HG02763 (cell line): ENCODE measurements at regions not wholly inside any gene's neighbourhood (a gene's known extent, or its start where the extent isn't known, plus 50 kb on each side); places are given as distances from the start of the nearest gene placed in this dataset.
"Not testable (repeated sequence)": the region's sequence is repeated elsewhere in the genome, so short reads cannot be mapped to it uniquely, and the experiment has no call there.

Experiments used
- ATAC-seq: cut with Tn5 transposase; IDR thresholded peaks from one replicate; pipeline ENCODE4 v1.9.1; 2021; ENCODE audit warnings: mild to moderate bottlenecking, moderate library complexity; ENCODE audit not compliant: unreplicated experiment

GRCh38 chr22:22773979-22774604 lies 113.5 kb upstream of the IGLL5 start:
- ATAC-seq: no peak

- not testable (repeated sequence) for ATAC-seq
Observed at GRCh38 chr22:22774762-22775161, 112.9 kb upstream of the IGLL5 start.

DNA sequence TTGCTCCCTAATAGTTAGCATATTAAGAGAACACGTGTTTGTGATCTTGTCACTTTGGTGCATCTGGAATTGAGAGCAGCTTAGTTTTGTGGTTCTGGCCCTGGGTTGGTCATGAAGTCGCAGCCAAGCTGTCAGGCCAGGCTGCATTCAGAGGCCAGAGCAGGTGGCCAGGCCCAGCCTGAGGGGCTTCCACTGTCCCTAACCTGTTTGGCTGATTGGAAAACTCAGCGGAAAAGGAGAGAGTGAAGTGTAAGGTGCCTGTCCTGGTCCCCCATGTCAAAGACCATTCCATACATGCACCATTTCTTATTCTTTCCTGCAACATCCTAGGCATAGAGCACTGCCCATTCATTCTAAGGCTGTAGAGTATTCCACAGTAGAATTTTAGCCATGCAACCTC lies 111.5 kb upstream of the IGLL5 start:
- no peak for ATAC-seq

DNA sequence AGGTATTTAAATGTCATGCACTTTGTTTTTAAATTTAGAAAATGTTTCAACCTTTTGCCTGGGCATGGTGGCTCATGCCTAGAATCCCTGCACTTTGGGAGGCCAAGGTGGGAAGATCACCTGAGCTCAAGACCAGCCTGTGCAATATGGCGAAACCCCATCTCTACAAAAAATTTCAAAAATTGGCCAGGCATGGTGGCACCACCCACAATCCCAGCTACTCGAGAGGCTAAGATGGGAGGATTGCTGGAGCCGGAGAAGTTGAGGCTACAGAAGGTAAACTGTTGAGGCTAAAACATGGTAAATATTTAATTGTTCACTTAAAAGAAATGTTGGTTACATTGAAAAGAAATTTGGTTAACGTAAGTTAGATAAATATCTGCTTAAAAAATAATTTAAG lies 108.4 kb upstream of the IGLL5 start:
- no peak for ATAC-seq

DNA sequence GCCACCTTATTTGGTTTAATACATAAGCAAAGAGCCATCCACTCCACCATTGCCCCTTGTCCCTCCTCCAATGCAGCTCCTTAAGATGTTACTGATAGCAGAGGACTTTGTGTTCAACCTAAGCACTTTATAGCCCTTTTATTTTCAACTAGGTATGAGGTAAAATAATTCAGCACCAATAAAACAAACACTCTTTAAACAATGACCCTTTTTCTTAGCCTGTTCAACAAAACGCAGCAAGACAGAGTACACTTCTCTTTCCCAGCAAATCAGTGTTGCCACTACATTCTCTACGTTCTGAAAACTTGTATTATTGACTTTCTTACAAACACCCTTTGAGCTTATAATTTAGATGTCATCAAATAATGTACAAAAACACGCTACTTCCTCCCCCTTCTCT lies 104.0 kb upstream of the IGLL5 start:
- ATAC-seq: no peak

DNA sequence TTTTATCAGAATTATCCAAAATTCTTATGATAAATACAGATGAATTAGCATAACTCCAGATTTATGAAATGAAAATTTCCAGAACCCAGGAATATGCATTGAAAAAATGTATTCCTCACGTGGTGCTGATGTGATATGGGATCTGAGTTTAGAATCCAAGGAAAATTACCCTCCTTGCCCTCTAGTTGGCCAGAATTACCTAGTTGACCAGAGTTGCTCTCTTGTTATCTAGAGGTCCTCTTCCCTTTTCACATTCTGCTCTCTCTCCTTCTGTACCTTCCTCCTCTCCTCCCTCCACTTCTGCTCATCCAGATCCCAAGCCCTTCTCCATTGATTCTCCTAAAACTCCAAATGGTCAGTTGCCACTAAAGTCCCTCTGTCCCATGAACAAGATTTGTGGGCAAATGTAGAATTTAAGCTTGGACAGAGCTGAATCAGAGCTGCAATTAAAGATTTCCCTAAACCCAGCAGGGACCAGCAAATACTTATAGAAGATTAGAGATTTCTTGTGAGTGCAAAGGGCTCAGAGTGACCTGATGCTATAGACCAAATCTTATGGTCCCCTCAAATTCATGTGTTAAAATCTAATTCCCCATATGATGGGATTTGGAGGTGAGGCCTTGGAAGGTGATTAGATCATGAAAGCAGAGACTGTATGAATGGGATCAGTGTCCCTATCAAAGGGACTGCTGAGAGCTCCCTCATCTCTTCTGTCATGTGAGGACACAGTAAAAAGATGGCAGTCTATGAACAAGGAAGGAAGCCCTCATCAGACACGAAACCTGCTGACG lies 103.2 kb upstream of the IGLL5 start:
- ATAC-seq: no peak

GRCh38 chr22:22785316-22786065 lies 102.1 kb upstream of the IGLL5 start:
- ATAC-seq: no peak

GRCh38 chr22:22786301-22787115 lies 101.1 kb upstream of the IGLL5 start:
- no peak for ATAC-seq

- ATAC-seq: no peak
Observed at GRCh38 chr22:22787151-22787550, 100.5 kb upstream of the IGLL5 start.

GRCh38 chr22:22787786-22788459 lies 99.7 kb upstream of the IGLL5 start:
- ATAC-seq: no peak

DNA sequence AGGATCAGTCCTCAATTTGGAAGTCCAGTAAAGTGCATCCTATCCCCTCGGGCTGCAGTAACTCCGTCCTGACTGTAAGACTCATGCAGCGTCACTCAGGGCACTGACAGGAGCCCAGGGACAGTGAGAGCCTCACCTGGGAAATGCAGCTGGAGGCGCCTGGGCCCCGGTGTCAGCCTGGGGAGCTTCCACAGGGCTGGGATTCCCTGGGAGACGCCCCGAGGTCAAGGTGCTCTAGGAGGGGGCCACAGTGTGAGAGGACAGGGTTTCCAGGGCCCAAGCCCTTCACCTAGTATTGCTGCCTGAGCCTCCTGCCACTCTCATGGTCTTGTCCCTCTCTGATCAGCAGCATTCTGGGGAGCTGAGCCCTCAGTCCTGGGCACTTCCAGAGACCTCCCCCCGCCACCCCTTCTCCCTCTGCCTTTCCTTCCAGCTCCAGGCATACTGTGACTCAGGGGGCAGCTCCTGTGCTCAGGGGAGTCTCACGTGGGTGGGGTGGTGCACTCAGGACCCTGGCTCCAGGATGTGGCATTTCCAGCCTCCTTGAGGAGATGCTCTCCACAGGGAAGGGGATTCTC lies 99.1 kb upstream of the IGLL5 start:
- ATAC-seq: no peak

DNA sequence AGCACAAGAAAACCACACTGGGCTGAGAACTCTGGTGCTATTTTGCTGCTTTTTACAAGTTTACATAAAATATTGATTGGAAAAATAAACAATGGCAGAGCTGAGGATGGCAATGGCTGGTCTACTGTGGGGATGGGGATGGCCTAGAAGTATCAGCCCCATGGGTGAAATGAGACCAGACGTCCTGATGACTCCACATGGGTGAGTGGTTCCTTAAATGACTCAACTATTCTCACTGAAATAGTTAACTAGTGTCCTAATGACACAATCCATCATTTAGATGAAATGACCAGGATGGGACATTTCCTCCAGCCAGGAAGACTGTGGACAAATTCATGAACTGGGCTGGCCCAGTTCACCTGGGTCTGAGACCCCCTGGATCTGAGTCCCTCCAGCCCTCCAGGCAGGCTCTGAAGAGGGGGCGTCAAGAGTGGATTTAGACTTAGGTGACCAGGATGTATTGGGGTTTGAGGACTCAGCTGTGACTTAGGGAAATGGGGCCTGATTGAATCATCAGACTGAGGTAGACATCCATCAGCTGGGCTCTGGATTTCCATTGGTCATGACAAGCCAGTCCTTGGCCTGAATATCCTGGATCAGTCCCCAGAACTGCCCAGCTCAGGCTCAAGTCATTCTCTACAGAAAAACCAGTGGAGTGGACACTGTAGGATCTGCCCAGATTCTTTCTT lies 98.2 kb upstream of the IGLL5 start:
- ATAC-seq: no peak

DNA sequence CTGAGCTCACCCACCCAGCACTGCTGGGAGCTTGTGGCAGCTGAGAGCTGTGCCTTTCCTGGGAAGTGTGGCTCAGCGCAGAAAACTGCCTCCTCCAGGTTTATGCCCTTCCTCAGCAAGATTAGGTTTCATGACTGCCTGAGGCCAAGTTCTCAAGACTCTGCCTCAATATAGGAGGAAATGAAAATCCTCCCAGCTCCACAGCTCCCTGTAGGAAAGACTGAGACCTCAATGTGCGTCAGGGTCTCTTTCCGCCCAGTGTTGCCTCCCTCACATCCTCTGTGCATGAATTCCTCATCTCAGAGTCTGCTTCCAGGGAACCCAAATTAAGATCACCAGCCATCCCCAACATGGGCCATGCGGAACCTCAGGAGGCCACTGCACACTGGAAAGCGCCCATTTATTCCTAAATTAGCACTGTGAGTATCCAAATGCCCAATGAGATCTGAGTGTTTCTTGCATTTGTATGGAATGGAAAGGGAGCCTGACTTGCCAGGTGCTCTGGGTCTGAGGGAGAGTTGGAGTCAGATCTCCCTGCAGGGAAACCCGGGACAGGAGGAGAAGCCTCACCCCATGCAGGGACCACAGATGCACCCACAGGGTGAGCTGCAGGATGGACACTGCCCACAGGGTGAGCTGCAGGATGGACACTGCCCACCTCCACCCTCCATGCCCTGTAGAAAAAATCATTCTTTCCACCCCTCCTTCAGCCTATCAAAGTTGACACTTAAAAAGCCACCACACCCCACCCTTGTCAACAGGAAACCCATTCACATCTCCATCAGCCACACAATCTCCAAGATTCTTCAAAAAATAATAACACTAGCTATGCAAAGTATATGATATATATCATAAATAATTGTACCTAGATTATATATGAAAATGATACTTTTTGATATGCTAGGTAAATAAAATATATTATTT lies 97.4 kb upstream of the IGLL5 start:
- no peak for ATAC-seq

DNA sequence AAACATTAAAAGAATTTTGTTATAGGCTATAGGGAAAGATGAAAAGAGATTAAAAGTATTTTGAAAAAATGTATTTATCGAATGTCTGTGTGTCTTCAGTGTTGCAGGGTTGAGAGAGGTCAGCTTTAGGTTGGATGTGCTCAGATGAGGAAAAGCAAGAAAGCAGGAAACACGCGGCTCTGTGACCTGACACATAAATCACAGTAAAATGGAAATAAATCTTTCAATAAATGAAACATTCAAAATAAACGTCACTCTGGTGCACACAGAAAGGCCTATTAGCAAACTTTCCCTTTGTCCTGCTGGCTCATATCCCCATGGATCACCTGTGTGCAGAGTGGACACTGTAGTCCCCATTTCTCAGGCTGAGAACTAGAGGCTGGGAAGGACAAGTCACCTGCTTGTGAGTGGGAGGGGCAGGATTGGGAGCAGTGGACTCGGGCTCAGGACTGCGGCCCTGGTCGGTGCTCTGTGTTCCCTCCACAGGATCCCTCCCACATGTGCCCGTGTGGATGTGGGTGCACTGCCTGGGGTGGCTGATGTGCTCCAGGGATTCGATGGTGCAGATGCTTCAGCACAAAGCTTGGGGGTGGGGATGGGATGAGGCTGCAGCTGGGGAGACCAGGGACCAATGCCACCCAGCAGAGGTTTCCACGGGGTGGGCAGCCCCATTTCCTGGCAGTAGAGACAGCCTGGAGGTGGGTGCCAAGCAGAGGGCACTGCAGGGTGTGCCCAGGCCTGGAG lies 96.0 kb upstream of the IGLL5 start:
- ATAC-seq: no peak

DNA sequence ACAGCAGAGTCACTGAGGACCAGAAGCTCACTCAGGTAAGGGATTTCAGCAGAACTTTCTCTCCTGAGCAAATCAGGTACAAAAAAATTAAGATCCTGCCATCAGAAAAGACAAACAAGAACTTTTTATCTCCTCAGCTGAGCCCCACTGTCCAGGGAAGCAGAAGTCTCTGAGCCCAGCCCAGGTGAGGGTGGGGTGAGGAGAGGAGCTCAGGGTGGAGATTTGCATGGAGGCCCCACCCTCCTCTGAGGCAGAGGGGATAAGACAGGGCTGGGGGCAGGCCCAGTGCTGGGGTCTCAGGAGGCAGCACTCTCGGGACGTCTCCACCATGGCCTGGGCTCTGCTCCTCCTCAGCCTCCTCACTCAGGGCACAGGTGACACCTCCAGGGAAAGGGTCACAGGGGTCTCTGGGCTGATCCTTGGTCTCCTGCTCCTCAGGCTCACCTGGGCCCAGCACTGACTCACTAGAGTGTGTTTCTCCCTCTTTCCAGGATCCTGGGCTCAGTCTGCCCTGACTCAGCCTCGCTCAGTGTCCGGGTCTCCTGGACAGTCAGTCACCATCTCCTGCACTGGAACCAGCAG lies 95.3 kb upstream of the IGLL5 start:
- ATAC-seq: not testable (repeated sequence)

DNA sequence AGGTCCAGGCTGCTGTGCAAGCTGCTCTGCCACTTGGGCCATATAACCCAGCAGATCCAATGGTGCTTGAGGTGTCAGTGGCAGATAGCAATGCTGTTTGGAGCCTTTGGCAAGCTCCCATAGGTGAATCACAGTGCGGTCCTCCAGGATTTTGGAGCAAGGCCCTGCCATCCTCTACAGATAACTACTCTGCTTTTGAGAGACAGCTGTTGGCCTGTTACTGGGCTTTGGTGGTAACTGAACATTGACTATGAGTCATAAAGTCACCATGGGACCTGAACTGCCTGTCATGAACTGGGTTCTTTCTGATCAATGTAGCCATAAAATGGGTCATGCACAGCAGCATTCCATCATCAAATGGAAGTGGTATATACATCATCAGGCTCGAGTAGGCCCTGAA lies 92.0 kb upstream of the IGLL5 start:
- ATAC-seq: not testable (repeated sequence)

DNA sequence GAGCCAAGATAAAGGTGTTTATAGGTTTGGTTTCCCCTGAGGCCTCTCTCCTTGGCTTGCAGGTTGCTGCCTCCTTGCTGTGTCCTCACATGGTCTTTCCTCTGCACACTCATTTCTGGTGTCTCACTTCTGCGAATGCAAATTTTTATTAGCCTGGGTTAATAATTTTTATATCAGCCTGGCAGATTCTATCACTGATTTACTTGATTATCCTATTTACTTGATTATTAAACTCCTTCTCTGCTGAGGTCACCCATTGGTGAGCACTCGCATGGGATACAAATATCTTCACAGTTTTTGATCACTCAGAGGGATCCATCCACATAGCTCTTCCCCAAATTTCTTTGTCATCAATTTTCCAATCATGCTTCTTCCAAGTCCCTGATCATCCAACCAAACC lies 90.9 kb upstream of the IGLL5 start:
- ATAC-seq: no peak
